ENCODE measurements at regions not wholly inside any gene's neighbourhood (a gene's known extent, or its start where the extent isn't known, plus 50 kb on each side); places are given as distances from the start of the nearest gene placed in this dataset.

DNA sequence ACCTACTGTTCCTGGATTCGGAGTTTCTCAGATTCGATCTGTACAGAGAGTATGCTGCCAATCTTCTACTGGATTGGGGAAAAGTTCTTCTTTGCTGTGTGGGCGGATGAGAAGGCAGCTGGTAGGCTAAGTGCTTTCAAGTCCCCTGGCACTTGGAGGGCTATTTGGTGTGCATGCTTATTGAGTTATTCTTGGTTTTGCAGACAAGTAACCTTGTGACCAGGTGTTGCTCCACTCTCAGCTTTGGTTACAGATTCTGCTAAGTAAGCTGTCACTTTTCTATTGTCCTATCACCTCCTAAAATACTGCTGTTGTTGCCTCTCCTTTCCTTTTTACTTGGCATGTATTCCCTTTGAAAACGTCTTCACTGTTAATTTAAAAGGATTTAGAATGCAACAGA is 1375.1 kb upstream of the LRRTM3 start:
- TF ChIP-seq, protein P1, sequence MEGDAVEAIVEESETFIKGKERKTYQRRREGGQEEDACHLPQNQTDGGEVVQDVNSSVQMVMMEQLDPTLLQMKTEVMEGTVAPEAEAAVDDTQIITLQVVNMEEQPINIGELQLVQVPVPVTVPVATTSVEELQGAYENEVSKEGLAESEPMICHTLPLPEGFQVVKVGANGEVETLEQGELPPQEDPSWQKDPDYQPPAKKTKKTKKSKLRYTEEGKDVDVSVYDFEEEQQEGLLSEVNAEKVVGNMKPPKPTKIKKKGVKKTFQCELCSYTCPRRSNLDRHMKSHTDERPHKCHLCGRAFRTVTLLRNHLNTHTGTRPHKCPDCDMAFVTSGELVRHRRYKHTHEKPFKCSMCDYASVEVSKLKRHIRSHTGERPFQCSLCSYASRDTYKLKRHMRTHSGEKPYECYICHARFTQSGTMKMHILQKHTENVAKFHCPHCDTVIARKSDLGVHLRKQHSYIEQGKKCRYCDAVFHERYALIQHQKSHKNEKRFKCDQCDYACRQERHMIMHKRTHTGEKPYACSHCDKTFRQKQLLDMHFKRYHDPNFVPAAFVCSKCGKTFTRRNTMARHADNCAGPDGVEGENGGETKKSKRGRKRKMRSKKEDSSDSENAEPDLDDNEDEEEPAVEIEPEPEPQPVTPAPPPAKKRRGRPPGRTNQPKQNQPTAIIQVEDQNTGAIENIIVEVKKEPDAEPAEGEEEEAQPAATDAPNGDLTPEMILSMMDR (IDR thresholded peaks at IDR 0.05; ENCODE audit: insufficient read depth, low read length, poor library complexity, severe bottlenecking): no peak
- no peak for TF ChIP-seq EZH2phosphoT487 (conservative IDR thresholded peaks at IDR 0.05; ENCODE audit: low read length)
